Choroid plexus epithelial cell (primary cell): ENCODE measurements at regions not wholly inside any gene's neighbourhood (a gene's known extent, or its start where the extent isn't known, plus 50 kb on each side); places are given as distances from the start of the nearest gene placed in this dataset.

Experiments
- DNase-seq: peaks from one replicate; pipeline ENCODE4 v3.0.0-alpha.2; 2010; ENCODE audit warnings: low read depth
- H3K4me3 ChIP-seq: 2 replicates; pipeline ENCODE4 v1.5.1; 2011; ENCODE audit warnings: low read depth, mild to moderate bottlenecking, control low read depth, low read length, moderate library complexity
- TF ChIP-seq, protein P1 (sequence below): conservative IDR thresholded peaks from 2 replicates; pipeline ENCODE4 v1.5.1; 2011; ENCODE audit warnings: low read depth, mild to moderate bottlenecking, control low read depth, inconsistent platforms, low read length, moderate library complexity

DNA sequence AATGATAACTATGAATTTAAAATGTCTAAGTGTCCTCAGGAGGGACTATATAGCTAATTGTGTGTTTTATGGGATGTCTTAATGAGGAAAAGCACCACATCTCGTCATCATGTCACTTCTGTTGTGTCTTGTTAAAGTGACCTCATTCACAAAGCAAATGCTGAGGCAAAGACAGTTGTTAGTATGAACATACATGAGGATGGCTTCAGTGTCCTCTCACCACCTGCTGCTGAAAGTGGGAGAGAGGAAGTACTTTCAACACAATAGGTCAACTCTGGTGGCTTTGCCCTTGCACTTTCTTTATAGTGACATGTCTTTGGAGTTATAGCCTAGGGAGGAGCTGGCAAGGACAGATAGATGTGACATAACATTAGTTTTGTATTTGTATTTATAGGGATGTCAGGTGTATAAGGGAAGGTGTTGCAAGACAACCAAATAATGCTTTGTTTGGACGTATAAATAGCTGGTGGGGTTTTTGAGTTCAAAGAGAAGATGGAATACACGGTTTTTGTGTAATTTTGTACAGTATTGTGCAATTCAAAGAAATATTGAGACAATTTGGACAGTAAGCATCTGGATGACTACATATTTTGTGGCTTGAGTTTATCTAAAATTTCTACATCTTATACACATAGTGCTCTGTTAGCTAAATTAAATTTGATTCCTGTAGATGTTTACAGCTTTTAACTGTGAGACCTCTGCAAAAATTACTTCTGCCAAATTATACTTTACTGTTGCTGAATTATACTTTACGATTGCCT, 131.7 kb upstream of the ATP2B1 start:
- DNase-seq: peak; percentile 35
- H3K4me3 ChIP-seq: no peak overlapping the region
- TF ChIP-seq, protein P1, sequence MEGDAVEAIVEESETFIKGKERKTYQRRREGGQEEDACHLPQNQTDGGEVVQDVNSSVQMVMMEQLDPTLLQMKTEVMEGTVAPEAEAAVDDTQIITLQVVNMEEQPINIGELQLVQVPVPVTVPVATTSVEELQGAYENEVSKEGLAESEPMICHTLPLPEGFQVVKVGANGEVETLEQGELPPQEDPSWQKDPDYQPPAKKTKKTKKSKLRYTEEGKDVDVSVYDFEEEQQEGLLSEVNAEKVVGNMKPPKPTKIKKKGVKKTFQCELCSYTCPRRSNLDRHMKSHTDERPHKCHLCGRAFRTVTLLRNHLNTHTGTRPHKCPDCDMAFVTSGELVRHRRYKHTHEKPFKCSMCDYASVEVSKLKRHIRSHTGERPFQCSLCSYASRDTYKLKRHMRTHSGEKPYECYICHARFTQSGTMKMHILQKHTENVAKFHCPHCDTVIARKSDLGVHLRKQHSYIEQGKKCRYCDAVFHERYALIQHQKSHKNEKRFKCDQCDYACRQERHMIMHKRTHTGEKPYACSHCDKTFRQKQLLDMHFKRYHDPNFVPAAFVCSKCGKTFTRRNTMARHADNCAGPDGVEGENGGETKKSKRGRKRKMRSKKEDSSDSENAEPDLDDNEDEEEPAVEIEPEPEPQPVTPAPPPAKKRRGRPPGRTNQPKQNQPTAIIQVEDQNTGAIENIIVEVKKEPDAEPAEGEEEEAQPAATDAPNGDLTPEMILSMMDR: no peak

DNA sequence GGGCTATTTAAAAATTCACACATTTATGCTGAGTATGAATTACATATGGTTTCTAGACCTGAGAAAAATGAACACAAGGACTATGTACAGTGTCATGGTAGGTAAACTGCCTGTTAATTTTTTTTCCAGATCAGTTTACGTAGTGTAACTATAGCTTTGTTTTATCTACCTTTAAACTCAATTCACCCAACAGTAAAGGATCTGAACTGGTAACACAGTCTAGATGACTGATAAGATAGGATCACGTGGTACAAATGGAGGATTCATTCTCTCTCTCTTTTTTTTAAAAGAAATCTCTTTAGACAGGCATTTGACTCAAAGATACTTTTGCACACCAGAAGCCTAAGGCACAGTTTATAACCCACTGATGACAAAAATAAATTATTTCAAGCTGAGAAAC, 130.8 kb upstream of the ATP2B1 start:
- DNase-seq: no peak
- TF ChIP-seq, protein P1: no peak
- H3K4me3 ChIP-seq: no peak overlapping the region

DNA sequence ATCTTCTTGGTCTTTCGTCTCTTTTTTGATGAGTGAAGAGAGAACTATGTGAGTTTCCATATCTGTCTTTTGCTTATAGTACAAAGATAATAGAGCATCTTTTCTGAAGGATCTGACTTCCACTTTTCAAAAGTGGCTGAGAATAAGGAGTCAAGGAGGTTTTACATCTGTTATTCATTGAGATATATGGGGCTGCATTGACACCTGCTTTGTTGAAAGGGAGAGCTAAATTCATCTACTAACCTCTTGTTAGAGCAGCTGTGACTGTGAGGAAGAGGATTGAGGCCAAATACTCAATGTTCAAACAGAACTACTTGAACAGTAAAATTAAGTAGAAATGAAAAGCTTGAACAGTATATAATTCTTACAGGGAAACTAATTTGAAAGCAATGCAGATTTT, 130.2 kb upstream of the ATP2B1 start:
- TF ChIP-seq, protein P1: no peak
- DNase-seq: no peak
- no peak overlapping the region for H3K4me3 ChIP-seq

DNA sequence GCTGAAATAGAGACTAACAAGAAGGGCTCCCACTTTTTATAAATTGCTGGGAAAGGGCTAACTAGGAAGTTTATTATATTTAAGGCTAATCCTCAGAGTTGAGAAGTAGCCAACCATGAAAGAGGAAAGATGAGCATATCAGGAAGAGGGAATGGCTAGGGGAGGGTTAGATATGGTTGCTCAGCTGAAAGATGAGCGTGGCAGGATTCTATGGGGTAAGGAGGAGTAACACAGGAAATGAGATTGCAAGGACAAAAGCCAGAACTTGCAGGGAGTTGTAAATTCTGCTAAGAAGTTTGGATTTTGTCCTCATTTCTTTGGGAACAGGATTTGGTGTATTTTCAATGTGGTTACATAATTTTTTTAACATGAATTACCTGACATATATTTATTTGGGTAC, 127.4 kb upstream of the ATP2B1 start:
- H3K4me3 ChIP-seq: no peak overlapping the region
- DNase-seq: no peak
- TF ChIP-seq, protein P1: no peak

DNA sequence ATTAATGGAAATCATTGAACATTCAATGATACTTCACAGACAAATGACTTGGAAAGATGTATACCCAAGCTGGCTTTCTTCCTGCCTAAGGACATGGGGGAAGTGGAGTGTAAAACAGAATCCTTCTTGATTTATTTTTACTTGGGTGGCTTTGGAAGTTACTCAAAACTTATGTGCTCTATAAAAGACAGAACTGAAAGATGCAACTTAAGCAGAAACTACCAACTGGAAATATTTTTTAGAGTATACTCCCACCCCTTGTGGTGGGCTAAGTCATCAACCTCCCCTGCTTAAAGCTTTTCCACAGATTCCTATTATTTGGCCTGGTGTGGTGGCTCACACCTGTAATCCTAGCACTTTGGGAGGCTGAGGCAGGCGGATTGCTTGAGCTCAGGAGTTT, 126.0 kb upstream of the ATP2B1 start:
- no peak overlapping the region for H3K4me3 ChIP-seq
- DNase-seq: no peak
- TF ChIP-seq, protein P1: no peak

DNA sequence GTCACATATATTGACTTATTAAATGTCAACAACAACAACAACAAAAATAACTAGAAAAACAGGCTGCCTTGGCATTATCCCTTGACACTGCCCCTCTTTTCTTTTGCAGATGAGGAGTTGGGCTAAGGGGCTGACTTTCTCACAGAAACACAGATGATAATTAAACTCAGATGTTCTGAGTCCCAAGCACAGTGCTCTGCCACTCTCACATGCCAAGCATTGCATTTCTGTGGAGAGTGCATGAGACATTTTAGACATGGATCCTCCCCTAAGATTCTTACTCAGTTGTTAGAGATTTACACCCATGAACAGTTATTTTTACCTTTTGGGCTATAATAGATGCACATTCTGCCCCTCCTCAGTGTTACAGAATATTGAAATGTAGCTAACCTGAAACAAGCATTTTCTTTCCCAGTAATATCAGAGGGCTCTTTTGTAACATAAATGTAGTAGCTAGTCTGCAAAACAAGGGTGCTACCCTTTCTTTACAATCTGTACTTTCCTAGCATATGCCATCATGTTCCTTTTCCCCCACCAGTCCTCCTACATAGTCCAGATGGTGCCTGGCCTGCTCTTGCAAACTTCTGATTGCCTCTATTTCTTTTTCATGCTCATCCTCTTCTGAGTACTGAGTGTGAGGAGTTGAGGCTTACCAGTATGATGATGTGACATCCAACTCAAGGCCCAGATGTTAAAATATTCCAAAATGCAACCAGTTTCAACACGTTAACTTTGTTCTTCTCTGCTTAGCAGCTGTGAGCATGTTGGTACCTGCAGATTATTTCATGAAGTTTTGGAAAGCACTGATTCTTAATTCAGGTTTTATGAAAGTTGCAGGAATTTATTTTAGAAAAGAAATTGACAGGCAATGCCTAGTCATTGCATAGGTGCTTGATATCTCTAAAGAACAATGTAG, 125.0 kb upstream of the ATP2B1 start:
- no peak for DNase-seq
- H3K4me3 ChIP-seq: no peak overlapping the region
- TF ChIP-seq, protein P1: no peak

DNA sequence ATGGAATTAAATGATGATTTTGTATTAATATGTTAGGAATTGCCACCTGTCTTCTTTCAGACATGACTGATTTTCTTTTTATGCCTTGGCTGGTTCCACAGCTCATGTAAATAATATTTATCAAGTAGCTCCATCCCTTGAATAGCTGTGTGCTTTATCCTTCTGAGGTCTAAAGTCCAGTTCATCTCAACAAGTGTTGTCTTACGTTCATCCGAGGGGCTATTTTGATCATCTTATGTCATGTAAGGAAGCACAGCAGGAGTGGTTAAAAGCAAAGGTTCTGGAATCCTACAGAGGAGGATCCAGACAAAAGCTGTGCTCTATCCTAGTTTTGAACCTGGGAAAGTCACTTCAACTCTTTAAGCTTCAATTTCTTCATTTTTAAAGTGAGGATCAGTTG, 123.7 kb upstream of the ATP2B1 start:
- no peak for DNase-seq
- no peak overlapping the region for H3K4me3 ChIP-seq
- TF ChIP-seq, protein P1: no peak
